Kidney epithelial cell (primary cell): ENCODE measurements at regions not wholly inside any gene's neighbourhood (a gene's known extent, or its start where the extent isn't known, plus 50 kb on each side); places are given as distances from the start of the nearest gene placed in this dataset.

Source experiments
- DNase-seq: peaks from one replicate; pipeline ENCODE4 v3.0.0-alpha.2; 2010; ENCODE audit warnings: low read depth
- H3K27me3 ChIP-seq: 2 replicates; pipeline ENCODE4 v1.6.0; 2011; ENCODE audit warnings: low read length; ENCODE audit not compliant: control insufficient read depth, insufficient read depth
- H3K36me3 ChIP-seq: 2 replicates; pipeline ENCODE4 v1.5.1; 2011; ENCODE audit warnings: low read length; ENCODE audit not compliant: control insufficient read depth, insufficient read depth
- H3K4me3 ChIP-seq: 2 replicates; pipeline ENCODE4 v1.5.1; 2011; ENCODE audit warnings: low read depth, mild to moderate bottlenecking, control low read depth, low read length
- CTCF ChIP-seq: IDR thresholded peaks from 2 replicates; pipeline ENCODE4 v1.5.1; 2011; ENCODE audit warnings: mild to moderate bottlenecking, moderate library complexity, low read length, control low read depth, inconsistent platforms; ENCODE audit not compliant: insufficient read depth, poor library complexity, severe bottlenecking

- Histone ChIP-seq H3K36me3 (no peaks in the 10 kb centered on the region), H3K4me3 (no peak overlapping the region), H3K27me3 (no peaks in the 10 kb centered on the region)
- DNase-seq = no peak
- no peak for TF ChIP-seq CTCF
These were observed 348.4 kb downstream of the BRINP1 start for GRCh38 chr9:119020730-119021333.

- no peaks in the 10 kb centered on the region for H3K27me3 ChIP-seq
- no peak for TF ChIP-seq CTCF
- H3K4me3 ChIP-seq = no peak overlapping the region
- no peak for DNase-seq
- no peaks in the 10 kb centered on the region for H3K36me3 ChIP-seq
These were observed 343.1 kb downstream of the BRINP1 start for GRCh38 chr9:119026120-119026519.

GRCh38 chr9:119027901-119028699 is 341.1 kb downstream of the BRINP1 start:
- no peaks in the 10 kb centered on the region for H3K27me3 ChIP-seq
- no peak overlapping the region for H3K4me3 ChIP-seq
- H3K36me3 ChIP-seq = no peaks in the 10 kb centered on the region
- no peak for TF ChIP-seq CTCF
- DNase-seq = no peak

GRCh38 chr9:119029886-119030285 is 339.3 kb downstream of the BRINP1 start:
- no peak for TF ChIP-seq CTCF
- H3K36me3 ChIP-seq = no peaks in the 10 kb centered on the region
- no peaks in the 10 kb centered on the region for H3K27me3 ChIP-seq
- no peak overlapping the region for H3K4me3 ChIP-seq
- no peak for DNase-seq

- no peak for TF ChIP-seq CTCF
- H3K4me3 ChIP-seq = no peak overlapping the region
- no peak for DNase-seq
- H3K27me3 ChIP-seq = no peaks in the 10 kb centered on the region
- no peaks in the 10 kb centered on the region for H3K36me3 ChIP-seq
These were observed 335.6 kb downstream of the BRINP1 start for GRCh38 chr9:119033596-119033995.
